SU-DHL-6 (cell line): ENCODE measurements at regions not wholly inside any gene's neighbourhood (a gene's known extent, or its start where the extent isn't known, plus 50 kb on each side); places are given as distances from the start of the nearest gene placed in this dataset.

Experiments used
- H2AFZ ChIP-seq: fragments of 200-600 bp; sonication (generic); 2 replicates; pipeline ENCODE4 v1.6.1; 2014; ENCODE audit warnings: low read depth, mild to moderate bottlenecking, moderate library complexity, mixed read lengths, antibody characterized with exemption, low read length; ENCODE audit not compliant: severe bottlenecking
- H3F3A ChIP-seq: fragments of 200-600 bp; shearing (Covaris generic); 2 replicates; pipeline ENCODE4 v1.6.0; 2016; ENCODE audit warnings: antibody characterized with exemption, mild to moderate bottlenecking; ENCODE audit not compliant: insufficient read depth
- H3K27ac ChIP-seq: fragments of 200-600 bp; sonication (generic); 2 replicates; pipeline ENCODE4 v1.5.1; 2016; ENCODE audit warnings: low read depth, mild to moderate bottlenecking, low read length, moderate library complexity, mixed read lengths
- H3K27me3 ChIP-seq: fragments of 200-600 bp; sonication (generic), shearing (Covaris generic); 2 replicates; pipeline ENCODE4 v1.6.0; 2014; ENCODE audit warnings: mild to moderate bottlenecking, low read length
- H3K36me3 ChIP-seq: fragments of 200-600 bp; sonication (generic); 2 replicates; pipeline ENCODE4 v1.6.1; 2014; ENCODE audit warnings: mild to moderate bottlenecking, low read length, mixed read lengths
- H3K4me2 ChIP-seq: fragments of 300-600, 200-600 bp; shearing (Covaris generic), sonication (generic); 2 replicates; pipeline ENCODE4 v1.6.0; 2014; ENCODE audit warnings: low read length, low read depth, mild to moderate bottlenecking; ENCODE audit not compliant: poor library complexity, severe bottlenecking
- H3K4me3 ChIP-seq: fragments of 200-600 bp; sonication (generic); 2 replicates; pipeline ENCODE4 v1.5.1; 2014; ENCODE audit warnings: antibody characterized with exemption, low read length, mild to moderate bottlenecking, mixed read lengths; ENCODE audit not compliant: insufficient read depth, poor library complexity, severe bottlenecking
- H3K79me2 ChIP-seq: fragments of 200-600 bp; sonication (generic); 2 replicates; pipeline ENCODE4 v1.6.1; 2014; ENCODE audit warnings: mild to moderate bottlenecking, low read length, moderate library complexity; ENCODE audit not compliant: insufficient read depth
- H3K9ac ChIP-seq: fragments of 200-600 bp; sonication (generic); 2 replicates; pipeline ENCODE4 v1.7.0; 2014; ENCODE audit warnings: mild to moderate bottlenecking, low read length
- H3K9me2 ChIP-seq: fragments of 200-600 bp; sonication (generic); replicated peaks from 2 replicates; pipeline ENCODE4 v1.6.1; 2014; ENCODE audit warnings: low read length; ENCODE audit not compliant: insufficient read depth
- H3K9me3 ChIP-seq: fragments of 200-600 bp; sonication (generic); 2 replicates; pipeline ENCODE4 v1.6.1; 2014; ENCODE audit warnings: low read length, mixed read lengths; ENCODE audit not compliant: insufficient read depth
- H4K20me1 ChIP-seq: fragments of 200-600 bp; sonication (generic); 2 replicates; pipeline ENCODE4 v1.6.1; 2014; ENCODE audit warnings: low read depth, mild to moderate bottlenecking, antibody characterized with exemption, low read length, moderate library complexity, mixed read lengths
- CTCF ChIP-seq: fragments of 200-600 bp; sonication (generic); IDR thresholded peaks from one replicate; pipeline ENCODE4 v1.5.1; 2017; ENCODE audit warnings: antibody characterized with exemption, mild to moderate bottlenecking, low read length, moderate library complexity; ENCODE audit not compliant: insufficient read depth, poor library complexity, severe bottlenecking
- EZH2phosphoT487 ChIP-seq: fragments of 200-600 bp; sonication (generic), shearing (Covaris generic); conservative IDR thresholded peaks from 2 replicates; pipeline ENCODE4 v1.6.1; 2018; ENCODE audit warnings: mild to moderate bottlenecking, antibody characterized with exemption, low read length, moderate library complexity, mixed read lengths

- Histone ChIP-seq H3K79me2 (no peaks in the 10 kb centered on the region), H3K9me2 (no peaks in the 10 kb centered on the region), H3K36me3 (no peaks in the 10 kb centered on the region), H2AFZ (no peak overlapping the region), H3K9me3 (no peaks in the 10 kb centered on the region), H3K4me3 (no peak overlapping the region), H3K27me3 (no peaks in the 10 kb centered on the region), H3K9ac (no peak overlapping the region), H3K27ac (no peak overlapping the region), H4K20me1 (no peaks in the 10 kb centered on the region), H3K4me2 (no peak overlapping the region), H3F3A (no peaks in the 10 kb centered on the region)
- no peak for TF ChIP-seq EZH2phosphoT487
- no peak for TF ChIP-seq CTCF
Observed at GRCh38 chr4:12421364-12421763, 992.7 kb upstream of the HS3ST1 start.

- H3F3A ChIP-seq = no peaks in the 10 kb centered on the region
- H3K27me3 ChIP-seq = no peaks in the 10 kb centered on the region
Observed at GRCh38 chr4:12416755-12417154, 988.1 kb upstream of the HS3ST1 start.

GRCh38 chr4:12414181-12414812 lies 985.6 kb upstream of the HS3ST1 start:
- TF ChIP-seq CTCF (no peak), EZH2phosphoT487 (no peak)
- no peak overlapping the region for H2AFZ ChIP-seq

More at GRCh38 chr4:12416755-12417154, 988.1 kb upstream of the HS3ST1 start:
- no peaks in the 10 kb centered on the region for H3K36me3 ChIP-seq
- TF ChIP-seq CTCF (no peak), EZH2phosphoT487 (no peak)
- no peaks in the 10 kb centered on the region for H3K79me2 ChIP-seq
- H3K9me3 ChIP-seq = no peaks in the 10 kb centered on the region
- H3K9ac ChIP-seq = no peak overlapping the region
- no peak overlapping the region for H3K4me3 ChIP-seq
- no peak overlapping the region for H2AFZ ChIP-seq
- H4K20me1 ChIP-seq = no peaks in the 10 kb centered on the region
- no peaks in the 10 kb centered on the region for H3K9me2 ChIP-seq
- H3K4me2 ChIP-seq = no peak overlapping the region
- H3K27ac ChIP-seq = no peak overlapping the region

More at GRCh38 chr4:12414181-12414812, 985.6 kb upstream of the HS3ST1 start:
- no peak overlapping the region for H3K4me2 ChIP-seq
- no peak overlapping the region for H3K27ac ChIP-seq
- H3F3A ChIP-seq = no peaks in the 10 kb centered on the region
- H3K27me3 ChIP-seq = no peaks in the 10 kb centered on the region
- H3K9ac ChIP-seq = no peak overlapping the region
- H3K79me2 ChIP-seq = no peaks in the 10 kb centered on the region
- H3K9me2 ChIP-seq = no peaks in the 10 kb centered on the region
- H3K36me3 ChIP-seq = no peaks in the 10 kb centered on the region
- no peaks in the 10 kb centered on the region for H3K9me3 ChIP-seq
- H3K4me3 ChIP-seq = no peak overlapping the region
- no peaks in the 10 kb centered on the region for H4K20me1 ChIP-seq
